ENCODE measurements at regions not wholly inside any gene's neighbourhood (a gene's known extent, or its start where the extent isn't known, plus 50 kb on each side); places are given as distances from the start of the nearest gene placed in this dataset.

GRCh38 chr20:60403105-60403741 lies 445.0 kb downstream of the CDH26 start:
- TF ChIP-seq, protein P1, sequence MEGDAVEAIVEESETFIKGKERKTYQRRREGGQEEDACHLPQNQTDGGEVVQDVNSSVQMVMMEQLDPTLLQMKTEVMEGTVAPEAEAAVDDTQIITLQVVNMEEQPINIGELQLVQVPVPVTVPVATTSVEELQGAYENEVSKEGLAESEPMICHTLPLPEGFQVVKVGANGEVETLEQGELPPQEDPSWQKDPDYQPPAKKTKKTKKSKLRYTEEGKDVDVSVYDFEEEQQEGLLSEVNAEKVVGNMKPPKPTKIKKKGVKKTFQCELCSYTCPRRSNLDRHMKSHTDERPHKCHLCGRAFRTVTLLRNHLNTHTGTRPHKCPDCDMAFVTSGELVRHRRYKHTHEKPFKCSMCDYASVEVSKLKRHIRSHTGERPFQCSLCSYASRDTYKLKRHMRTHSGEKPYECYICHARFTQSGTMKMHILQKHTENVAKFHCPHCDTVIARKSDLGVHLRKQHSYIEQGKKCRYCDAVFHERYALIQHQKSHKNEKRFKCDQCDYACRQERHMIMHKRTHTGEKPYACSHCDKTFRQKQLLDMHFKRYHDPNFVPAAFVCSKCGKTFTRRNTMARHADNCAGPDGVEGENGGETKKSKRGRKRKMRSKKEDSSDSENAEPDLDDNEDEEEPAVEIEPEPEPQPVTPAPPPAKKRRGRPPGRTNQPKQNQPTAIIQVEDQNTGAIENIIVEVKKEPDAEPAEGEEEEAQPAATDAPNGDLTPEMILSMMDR (conservative IDR thresholded peaks at IDR 0.05; ENCODE audit: low read length): no peak
- TF ChIP-seq EZH2phosphoT487 (IDR thresholded peaks at IDR 0.05; ENCODE audit: borderline replicate concordance, low read depth, low read length): no peak

Data from OCI-LY7 (cell line).